AG04450 (cell line): ENCODE measurements at regions not wholly inside any gene's neighbourhood (a gene's known extent, or its start where the extent isn't known, plus 50 kb on each side); places are given as distances from the start of the nearest gene placed in this dataset.

Experiments
- CTCF ChIA-PET: fragments of 300-600, 350-600 bp; formaldehyde crosslinking; extraction: SDS; loops from one replicate; lab custom pipeline; 2022; ENCODE audit warnings: antibody characterized with exemption, inconsistent platforms; lab: Charles Lee
- POLR2A ChIA-PET: fragments of 350-600 bp; formaldehyde crosslinking; extraction: SDS; loops from one replicate; lab custom pipeline; 2021; ENCODE audit warnings: antibody characterized with exemption, inconsistent platforms; lab: Yijun Ruan, JAX
- DNase-seq: peaks from one replicate; pipeline ENCODE4 v3.0.0-alpha.2; 2011; ENCODE audit warnings: low read depth, low spot score
- H3K27ac ChIP-seq: one replicate; pipeline ENCODE4 v1.5.1; 2012; ENCODE audit warnings: low read depth, low read length, control low read depth
- H3K27me3 ChIP-seq: one replicate; pipeline ENCODE4 v1.6.0; 2012; ENCODE audit warnings: low read length; ENCODE audit not compliant: control insufficient read depth, insufficient read depth
- H3K4me3 ChIP-seq: 2 replicates; pipeline ENCODE4 v1.5.1; 2011; ENCODE audit warnings: mild to moderate bottlenecking, low read depth, low read length, control low read depth
- H3K9me3 ChIP-seq: 2 replicates; pipeline ENCODE4 v1.5.1; 2012; ENCODE audit warnings: low read length; ENCODE audit not compliant: control insufficient read depth, insufficient read depth
- TF ChIP-seq, protein P1 (sequence below): IDR thresholded peaks from 2 replicates; pipeline ENCODE4 v1.5.1; 2011; ENCODE audit warnings: low read depth, low read length, control low read depth, inconsistent platforms

DNA sequence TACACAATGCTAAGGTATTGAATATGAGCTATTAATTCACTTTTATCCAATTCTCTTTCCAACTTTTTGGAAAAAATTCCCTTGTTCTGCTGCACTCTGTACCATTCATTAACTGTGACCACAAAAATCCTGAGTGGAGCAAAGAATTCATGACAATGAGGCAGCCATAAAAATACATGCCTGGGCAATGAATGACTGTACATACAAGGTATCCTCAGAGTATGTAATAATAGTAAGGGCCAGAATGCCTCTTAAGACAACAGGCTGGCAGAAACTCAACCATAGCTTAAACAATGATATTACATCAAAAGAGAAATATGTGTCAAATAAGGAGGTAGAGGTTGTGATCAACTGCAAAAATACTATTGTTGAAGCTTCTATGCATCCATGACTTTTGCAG is 74.7 kb upstream of the CA10 start:
- TF ChIP-seq, protein P1, sequence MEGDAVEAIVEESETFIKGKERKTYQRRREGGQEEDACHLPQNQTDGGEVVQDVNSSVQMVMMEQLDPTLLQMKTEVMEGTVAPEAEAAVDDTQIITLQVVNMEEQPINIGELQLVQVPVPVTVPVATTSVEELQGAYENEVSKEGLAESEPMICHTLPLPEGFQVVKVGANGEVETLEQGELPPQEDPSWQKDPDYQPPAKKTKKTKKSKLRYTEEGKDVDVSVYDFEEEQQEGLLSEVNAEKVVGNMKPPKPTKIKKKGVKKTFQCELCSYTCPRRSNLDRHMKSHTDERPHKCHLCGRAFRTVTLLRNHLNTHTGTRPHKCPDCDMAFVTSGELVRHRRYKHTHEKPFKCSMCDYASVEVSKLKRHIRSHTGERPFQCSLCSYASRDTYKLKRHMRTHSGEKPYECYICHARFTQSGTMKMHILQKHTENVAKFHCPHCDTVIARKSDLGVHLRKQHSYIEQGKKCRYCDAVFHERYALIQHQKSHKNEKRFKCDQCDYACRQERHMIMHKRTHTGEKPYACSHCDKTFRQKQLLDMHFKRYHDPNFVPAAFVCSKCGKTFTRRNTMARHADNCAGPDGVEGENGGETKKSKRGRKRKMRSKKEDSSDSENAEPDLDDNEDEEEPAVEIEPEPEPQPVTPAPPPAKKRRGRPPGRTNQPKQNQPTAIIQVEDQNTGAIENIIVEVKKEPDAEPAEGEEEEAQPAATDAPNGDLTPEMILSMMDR, result no peak
- POLR2A ChIA-PET, result no interaction called here
- CTCF ChIA-PET, result no interaction called here

DNA sequence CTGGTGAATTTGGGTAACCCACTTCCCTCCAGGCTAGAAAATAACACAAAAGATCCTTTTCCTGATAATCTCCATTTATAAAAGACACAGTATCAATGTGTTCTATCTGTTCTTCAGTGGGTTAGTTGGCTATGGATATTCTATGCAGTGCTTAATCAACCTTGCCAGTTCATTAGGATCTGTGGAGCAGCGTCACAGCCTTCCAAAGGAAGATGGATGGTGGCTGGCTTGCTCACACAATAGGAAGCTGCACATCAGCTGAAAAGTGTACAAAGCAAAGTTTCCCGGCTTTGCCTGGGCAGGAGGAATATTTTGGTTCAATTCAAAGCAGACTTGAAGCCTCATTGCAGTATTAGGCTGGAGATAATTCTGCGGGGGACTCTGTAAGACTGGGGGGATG is 70.3 kb upstream of the CA10 start:
- no peak for DNase-seq
- TF ChIP-seq, protein P1, result no peak
- Histone ChIP-seq H3K27ac (no peak overlapping the region), H3K9me3 (peaks cover 3% of the 10 kb centered on the region; the same call in 1 of the 2 replicates), H3K27me3 (no peaks in the 10 kb centered on the region), H3K4me3 (no peak overlapping the region)
- ChIA-PET CTCF (no interaction called here), POLR2A (no interaction called here)

More for the DNA sequence above, 74.7 kb upstream of the CA10 start:
- Histone ChIP-seq H3K4me3 (no peak overlapping the region), H3K27ac (no peak overlapping the region), H3K27me3 (no peaks in the 10 kb centered on the region), H3K9me3 (0 out of 2 replicates have a peak, but pooled peaks cover 2% of the 10 kb centered on the region)
- DNase-seq, result no peak

DNA sequence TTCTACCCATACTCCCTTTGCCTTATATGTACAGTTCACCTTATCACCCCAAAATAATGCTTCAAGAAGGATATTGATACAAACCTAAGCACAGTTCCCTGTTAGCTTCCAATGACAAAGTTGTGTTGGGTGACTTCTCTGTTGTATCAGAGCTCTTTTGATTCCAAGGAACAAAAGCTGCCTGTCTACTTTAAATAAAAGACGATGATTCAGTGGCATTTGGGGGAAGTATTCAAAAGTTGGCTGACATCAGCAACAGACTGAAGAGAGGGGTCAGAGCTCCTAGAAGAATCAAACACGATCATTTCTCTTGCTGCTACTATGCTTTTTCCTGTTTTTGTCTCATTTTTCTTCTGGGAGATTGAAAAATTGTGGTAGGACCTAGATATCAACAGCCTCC is 69.4 kb upstream of the CA10 start:
- TF ChIP-seq, protein P1, result no peak
- Histone ChIP-seq H3K27ac (no peak overlapping the region), H3K27me3 (no peaks in the 10 kb centered on the region), H3K4me3 (no peak overlapping the region), H3K9me3 (peaks cover 3% of the 10 kb centered on the region; the same call in 1 of the 2 replicates)
- ChIA-PET CTCF (no interaction called here), POLR2A (no interaction called here)
- DNase-seq, result no peak

DNA sequence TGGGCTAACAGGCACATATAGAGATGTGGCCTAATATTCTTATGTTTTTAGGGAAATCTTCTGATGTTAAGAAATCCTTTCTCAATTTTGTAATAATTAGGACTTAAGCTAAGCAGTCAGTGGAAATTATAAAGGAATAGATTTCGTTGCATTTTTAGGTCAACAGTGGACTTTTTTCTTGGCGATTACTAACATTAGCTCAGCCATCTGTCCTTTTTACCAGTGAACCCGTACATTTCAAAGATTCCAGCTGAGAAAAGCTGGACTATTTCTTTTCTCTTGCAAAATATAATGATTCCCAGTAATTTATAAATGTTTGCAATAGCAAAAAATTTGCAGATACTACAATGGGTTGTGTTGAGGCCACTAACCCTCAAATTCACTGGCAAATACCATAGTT is 54.9 kb upstream of the CA10 start:
- no peaks in the 10 kb centered on the region; the same call in 1 of the 2 replicates for H3K9me3 ChIP-seq
- CTCF ChIA-PET, result no interaction called here

DNA sequence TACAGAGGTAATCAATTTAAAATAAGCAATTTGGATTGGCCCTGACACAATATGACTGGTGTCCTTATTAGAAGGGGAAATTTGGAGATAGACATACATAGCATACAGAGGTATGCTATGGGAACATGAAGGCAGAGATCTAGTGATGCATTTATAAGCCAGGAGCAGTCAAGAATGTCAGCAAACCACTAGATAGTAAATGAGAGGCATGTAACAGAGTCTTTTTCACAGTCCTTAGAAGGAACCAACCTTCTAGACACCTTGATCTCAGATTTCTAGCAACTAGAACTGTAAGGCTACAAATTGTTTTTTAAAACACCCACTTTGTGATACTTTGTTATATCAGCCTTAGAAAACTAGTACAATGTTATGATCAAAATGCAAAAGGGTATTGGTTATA is 54.3 kb upstream of the CA10 start:
- TF ChIP-seq, protein P1, result no peak
- no peak overlapping the region for H3K27ac ChIP-seq
- H3K4me3 ChIP-seq, result no peak overlapping the region
- DNase-seq, result no peak
- ChIA-PET POLR2A (no interaction called here), CTCF (no interaction called here)
- no peaks in the 10 kb centered on the region for H3K27me3 ChIP-seq
- no peaks in the 10 kb centered on the region; the same call in 1 of the 2 replicates for H3K9me3 ChIP-seq

More for the DNA sequence above, 54.9 kb upstream of the CA10 start:
- POLR2A ChIA-PET, result no interaction called here
- Histone ChIP-seq H3K27ac (no peak overlapping the region), H3K27me3 (no peaks in the 10 kb centered on the region), H3K4me3 (no peak overlapping the region)
- no peak for DNase-seq
- TF ChIP-seq, protein P1, result no peak
